NCI-H1105 treated with DMSO at 0.1 percent for 48 hours (cell line): ENCODE measurements at regions not wholly inside any gene's neighbourhood (a gene's known extent, or its start where the extent isn't known, plus 50 kb on each side); places are given as distances from the start of the nearest gene placed in this dataset.

Source experiments
- DNase-seq: peaks from one replicate; lab custom pipeline; 2025; lab: John Stamatoyannopoulos, UW

DNA sequence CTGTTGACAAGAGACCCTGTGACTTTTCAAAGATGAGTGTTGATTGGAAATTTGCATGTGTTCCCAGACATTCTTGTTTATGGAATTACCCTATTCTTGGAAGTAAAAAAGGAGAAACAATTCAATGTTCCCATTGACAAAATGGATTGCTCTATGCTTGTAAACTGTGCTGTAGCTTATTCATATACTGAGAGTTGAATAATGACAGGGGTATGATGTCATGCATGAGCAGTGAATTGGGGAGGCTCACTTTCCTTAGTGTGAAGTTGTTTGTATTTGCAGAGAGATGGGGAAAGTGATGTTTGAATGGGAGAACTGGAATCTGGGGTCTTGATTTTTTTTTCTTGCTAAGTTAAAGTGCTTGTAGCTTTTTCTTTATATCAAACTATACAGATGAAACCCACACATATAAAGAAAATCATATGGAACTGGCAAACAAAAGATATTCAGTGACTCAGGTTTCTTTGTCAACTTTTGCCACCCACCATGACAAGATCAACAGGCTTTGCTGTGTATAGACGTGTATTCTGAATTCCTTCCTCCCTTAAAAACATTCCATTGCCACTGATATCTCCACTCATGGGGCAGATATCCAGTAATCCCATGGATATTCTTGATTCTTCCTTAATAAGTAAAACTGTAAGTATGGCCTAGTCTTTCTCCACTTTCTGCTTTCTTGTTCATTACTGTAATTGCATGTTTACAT is 97.8 kb upstream of the JAG1 start:
- DNase-seq = no peak

- no peak for DNase-seq
Measured at GRCh38 chr20:10774357-10774943, 100.7 kb upstream of the JAG1 start.

GRCh38 chr20:10777710-10778109 is 103.9 kb upstream of the JAG1 start:
- DNase-seq = no peak

DNA sequence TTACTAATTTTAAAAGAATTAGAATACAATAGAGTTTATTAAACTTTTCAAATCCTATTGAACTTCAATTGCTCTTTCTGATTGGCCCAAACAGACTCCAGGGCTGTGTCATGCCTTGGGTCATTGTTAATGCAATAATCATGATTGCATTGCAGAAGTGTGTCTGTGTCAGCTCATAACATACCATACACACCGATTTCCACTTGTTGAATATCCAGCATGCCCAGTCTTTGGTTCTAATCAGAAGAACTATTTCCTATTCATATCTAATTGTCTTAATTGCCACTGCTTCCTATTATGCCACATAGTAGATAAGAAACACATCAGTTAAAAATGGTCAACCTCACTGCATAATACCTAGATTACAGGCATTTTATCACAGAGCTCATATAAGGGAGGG is 106.1 kb upstream of the JAG1 start:
- no peak for DNase-seq

- no peak for DNase-seq
Measured at GRCh38 chr20:10780901-10781300, 107.1 kb upstream of the JAG1 start.

DNA sequence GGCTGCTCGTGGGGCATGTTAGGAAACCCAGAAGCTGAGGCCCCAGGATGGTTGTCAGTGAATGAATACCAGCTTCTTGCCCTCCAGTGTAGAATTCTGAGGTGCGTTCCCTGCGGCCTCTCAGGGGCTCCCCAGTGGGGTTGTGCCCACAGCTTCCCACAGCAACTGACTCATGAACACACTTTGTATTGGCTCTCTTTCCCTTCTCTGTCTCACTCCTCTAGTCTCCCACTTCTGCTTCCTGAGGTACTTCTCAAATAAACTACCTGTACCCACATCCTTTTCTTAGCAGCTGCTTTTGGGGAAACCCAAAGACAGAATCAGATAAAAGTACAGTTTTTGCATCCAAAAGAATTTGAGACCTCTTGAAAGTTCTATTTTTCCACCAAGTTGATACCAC is 107.7 kb upstream of the JAG1 start:
- DNase-seq = no peak

DNA sequence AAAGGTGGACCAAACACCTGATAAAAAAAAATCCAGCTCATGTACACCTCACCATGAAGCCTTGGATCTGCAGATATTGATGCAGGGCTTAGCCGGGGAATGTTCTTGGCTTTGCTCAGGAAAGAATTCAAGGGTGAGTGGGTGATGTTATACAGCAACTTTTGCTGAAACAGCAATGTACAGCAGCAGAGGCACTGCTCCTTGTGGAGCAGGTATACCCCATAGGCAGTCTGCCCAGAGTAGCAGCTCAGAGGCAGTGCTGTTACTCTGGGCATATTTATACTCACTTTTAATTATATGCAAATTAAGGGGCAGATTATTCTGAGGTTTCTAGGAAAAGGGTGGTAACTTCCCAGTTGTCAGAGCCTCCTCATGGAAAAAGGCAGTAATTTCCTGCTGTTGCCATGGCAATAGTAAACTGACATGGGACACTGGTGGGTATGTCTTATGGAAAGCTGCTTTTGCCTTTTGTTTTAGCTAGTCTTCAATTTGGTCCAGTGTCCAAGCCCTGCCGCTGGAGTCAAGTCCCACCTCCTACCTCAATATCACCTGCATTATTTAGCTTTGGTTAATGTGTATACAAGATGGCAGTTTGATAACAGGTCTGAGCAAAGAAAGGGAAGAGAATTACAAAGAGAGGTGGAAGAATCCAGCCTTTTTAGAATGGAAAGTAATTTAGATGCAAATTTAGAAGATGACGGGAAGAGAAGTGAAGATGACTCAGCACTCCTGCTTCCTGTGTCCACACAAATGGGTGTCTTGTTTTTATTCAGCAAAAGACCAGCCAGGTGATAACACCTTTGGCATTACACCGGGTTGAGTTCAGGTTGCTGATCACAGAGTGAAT is 110.1 kb upstream of the JAG1 start:
- no peak for DNase-seq

- DNase-seq = no peak
Measured at GRCh38 chr20:10784554-10785183, 110.9 kb upstream of the JAG1 start.

- no peak for DNase-seq
Measured at GRCh38 chr20:10786678-10787077, 112.9 kb upstream of the JAG1 start.

- no peak for DNase-seq
Measured at GRCh38 chr20:10788055-10788454, 114.3 kb upstream of the JAG1 start.

GRCh38 chr20:10788877-10789276 is 115.1 kb upstream of the JAG1 start:
- DNase-seq = no peak

GRCh38 chr20:10789386-10789785 is 115.6 kb upstream of the JAG1 start:
- DNase-seq = no peak

- no peak for DNase-seq
Measured at GRCh38 chr20:10790013-10790412, 116.2 kb upstream of the JAG1 start.

DNA sequence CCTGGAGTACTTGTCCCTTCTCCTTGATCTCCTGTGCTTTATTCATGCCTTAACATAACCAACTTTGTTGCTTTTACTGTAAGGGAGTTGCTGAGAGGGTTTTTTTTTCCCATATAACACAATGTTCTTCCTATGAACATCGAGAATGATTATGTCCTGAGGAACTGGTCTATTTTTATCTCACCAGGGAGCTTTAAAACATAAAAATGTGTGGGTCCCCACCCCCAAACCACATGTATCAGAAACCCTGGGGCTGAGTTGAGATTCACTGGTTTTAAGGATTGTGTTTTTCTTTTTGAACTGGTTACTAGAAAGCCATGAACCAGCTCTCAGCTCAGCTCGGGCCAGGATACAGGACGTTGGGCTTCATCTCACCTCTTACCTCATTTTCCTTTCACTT is 118.5 kb upstream of the JAG1 start:
- no peak for DNase-seq

DNA sequence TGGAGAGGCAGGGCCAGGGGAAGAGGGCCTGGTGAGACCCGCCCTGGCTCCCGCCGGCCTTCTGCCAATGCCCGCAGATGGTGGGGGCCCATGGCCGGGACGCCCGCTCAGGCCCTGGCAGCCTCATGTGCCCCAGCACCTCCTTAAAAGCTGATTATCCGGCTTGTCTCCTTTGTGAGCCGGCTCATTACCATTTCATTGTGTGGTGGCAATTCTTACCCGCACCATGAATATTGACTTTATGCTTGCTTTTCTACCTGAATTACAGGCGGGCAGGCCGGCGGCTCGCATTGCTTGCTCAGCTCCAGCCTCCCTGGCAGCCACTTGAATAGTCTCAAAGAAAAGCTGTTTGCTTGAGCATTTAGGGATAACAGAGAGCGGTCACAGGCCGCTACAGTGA is 120.0 kb upstream of the JAG1 start:
- no peak for DNase-seq

DNA sequence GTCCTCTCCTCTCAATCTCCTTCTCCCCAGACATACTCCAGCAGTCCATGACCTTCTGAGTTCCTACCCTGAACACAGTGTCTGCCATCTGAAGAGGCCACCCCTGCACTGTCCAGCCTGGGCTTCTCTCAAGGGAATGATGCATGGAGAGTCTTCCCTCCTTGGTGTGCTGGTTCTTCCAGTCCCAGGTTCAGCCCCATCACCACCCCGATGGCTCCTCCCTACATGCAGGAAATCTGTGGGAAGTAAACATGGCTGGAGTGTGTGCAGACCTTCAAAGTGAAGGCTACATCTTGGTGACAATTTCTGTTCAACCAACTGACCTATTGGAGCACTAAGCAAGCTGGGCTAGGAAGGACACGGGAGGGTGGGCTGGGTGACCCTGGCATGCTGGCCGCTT is 121.0 kb upstream of the JAG1 start:
- DNase-seq = no peak

DNA sequence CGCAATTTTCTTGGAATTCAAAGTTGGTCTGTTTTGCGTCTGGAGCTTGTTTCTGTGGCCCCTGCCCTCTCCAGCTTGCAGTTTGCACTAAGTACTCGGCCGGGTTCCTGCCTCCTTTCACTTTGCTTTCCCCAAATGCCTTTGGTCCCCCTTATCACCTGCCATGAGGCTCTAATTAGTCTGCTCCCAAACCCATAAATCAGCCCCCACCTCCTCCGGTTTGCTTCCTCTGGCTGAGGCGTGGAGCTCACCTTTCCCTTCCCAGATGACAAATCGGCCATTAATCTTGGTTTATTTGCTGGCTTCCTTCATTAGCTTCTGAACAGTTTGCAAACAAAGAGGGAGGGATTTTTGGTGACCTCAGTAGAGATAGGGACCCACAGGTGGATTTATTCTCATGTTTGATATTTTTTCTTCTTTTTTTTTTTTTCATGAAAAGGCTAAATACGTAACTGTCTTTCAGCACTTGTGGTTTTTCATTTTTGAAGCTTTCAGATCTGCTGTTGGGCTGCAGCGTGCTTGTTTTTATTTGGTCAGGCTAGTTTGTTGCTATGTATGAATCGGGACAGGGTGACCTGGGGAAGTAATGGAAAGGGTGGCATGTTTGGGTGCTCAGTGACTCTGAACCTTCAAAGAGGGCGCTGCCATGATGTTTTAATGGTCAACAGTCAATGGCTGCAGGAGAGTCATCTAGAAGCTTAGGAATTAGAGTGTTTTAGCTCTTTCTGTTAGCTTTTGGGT is 121.7 kb upstream of the JAG1 start:
- no peak for DNase-seq

GRCh38 chr20:10798811-10799210 is 125.0 kb upstream of the JAG1 start:
- DNase-seq = no peak

- DNase-seq = no peak
Measured at GRCh38 chr20:10799735-10800134, 125.9 kb upstream of the JAG1 start.

DNA sequence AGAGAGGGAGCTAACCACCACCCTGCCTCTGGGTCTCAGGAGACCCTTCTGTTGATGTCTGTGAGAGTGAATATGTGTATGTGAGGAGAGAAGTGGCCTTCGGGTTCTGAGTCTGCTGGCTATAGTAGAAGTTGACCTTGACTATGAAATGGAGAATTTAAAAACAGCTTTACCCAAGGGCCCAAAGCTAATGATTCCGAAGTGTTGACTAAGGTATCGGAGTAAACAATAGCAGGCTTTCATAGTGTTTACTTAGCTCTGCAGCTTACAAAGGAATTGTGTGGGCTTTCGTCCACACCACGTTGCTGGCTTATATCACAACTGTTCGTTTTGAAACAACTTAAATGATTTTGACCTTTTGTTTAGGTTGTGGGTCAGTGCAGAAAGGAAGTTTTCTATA is 126.5 kb upstream of the JAG1 start:
- DNase-seq = no peak

- no peak for DNase-seq
Measured at GRCh38 chr20:10802236-10802635, 128.4 kb upstream of the JAG1 start.

GRCh38 chr20:10805764-10806163 is 132.0 kb upstream of the JAG1 start:
- no peak for DNase-seq
